GM08714 (cell line): ENCODE measurements at regions not wholly inside any gene's neighbourhood (a gene's known extent, or its start where the extent isn't known, plus 50 kb on each side); places are given as distances from the start of the nearest gene placed in this dataset.
"Not testable (repeated sequence)": the region's sequence is repeated elsewhere in the genome, so short reads cannot be mapped to it uniquely, and the experiment has no call there.

Experiments used
- H3K4me3 ChIP-seq: fragments of 200-500 bp; sonication (Bioruptor generic); 2 replicates; pipeline ENCODE4 v1.5.1; 2014; ENCODE audit warnings: mild to moderate bottlenecking, low read length, inconsistent platforms
- ZNF274 ChIP-seq: IDR thresholded peaks from 2 replicates; pipeline ENCODE4 v1.6.1; 2012; ENCODE audit warnings: mild to moderate bottlenecking, low read depth, low read length

- H3K4me3 ChIP-seq: no peak overlapping the region
- TF ChIP-seq ZNF274: no peak
Measured at GRCh38 chr6:84868149-84868548, 103.8 kb upstream of the TBX18 start.

GRCh38 chr6:84867521-84867920 is 103.1 kb upstream of the TBX18 start:
- no peak overlapping the region for H3K4me3 ChIP-seq
- TF ChIP-seq ZNF274: no peak

GRCh38 chr6:84866715-84867114 is 102.3 kb upstream of the TBX18 start:
- TF ChIP-seq ZNF274: no peak
- no peak overlapping the region for H3K4me3 ChIP-seq

- not testable (repeated sequence) for H3K4me3 ChIP-seq
Measured at GRCh38 chr6:84865372-84865771, 101.0 kb upstream of the TBX18 start.

- H3K4me3 ChIP-seq: no peak overlapping the region
- TF ChIP-seq ZNF274: no peak
Measured at GRCh38 chr6:84862843-84863242, 98.4 kb upstream of the TBX18 start.

- TF ChIP-seq ZNF274: no peak
- no peak overlapping the region for H3K4me3 ChIP-seq
Measured at GRCh38 chr6:84860920-84861319, 96.5 kb upstream of the TBX18 start.

GRCh38 chr6:84860509-84860908 is 96.1 kb upstream of the TBX18 start:
- TF ChIP-seq ZNF274: no peak
- H3K4me3 ChIP-seq: no peak overlapping the region

GRCh38 chr6:84854811-84855400 is 90.5 kb upstream of the TBX18 start:
- H3K4me3 ChIP-seq: no peak overlapping the region
- TF ChIP-seq ZNF274: no peak

- H3K4me3 ChIP-seq: no peak overlapping the region
- TF ChIP-seq ZNF274: no peak
Measured at GRCh38 chr6:84853901-84854300, 89.5 kb upstream of the TBX18 start.

- H3K4me3 ChIP-seq: no peak overlapping the region
- no peak for TF ChIP-seq ZNF274
Measured at GRCh38 chr6:84848960-84849359, 84.6 kb upstream of the TBX18 start.

GRCh38 chr6:84847390-84848160 is 83.2 kb upstream of the TBX18 start:
- TF ChIP-seq ZNF274: no peak
- H3K4me3 ChIP-seq: no peak overlapping the region

- no peak overlapping the region for H3K4me3 ChIP-seq
- no peak for TF ChIP-seq ZNF274
Measured at GRCh38 chr6:84842525-84843166, 78.2 kb upstream of the TBX18 start.

GRCh38 chr6:84837068-84837866 is 72.9 kb upstream of the TBX18 start:
- H3K4me3 ChIP-seq: not testable (repeated sequence)

- H3K4me3 ChIP-seq: no peak overlapping the region
- TF ChIP-seq ZNF274: no peak
Measured at GRCh38 chr6:84836366-84836765, 72.0 kb upstream of the TBX18 start.
